ENCODE measurements at regions not wholly inside any gene's neighbourhood (a gene's known extent, or its start where the extent isn't known, plus 50 kb on each side); places are given as distances from the start of the nearest gene placed in this dataset.
"Not testable (repeated sequence)": the region's sequence is repeated elsewhere in the genome, so short reads cannot be mapped to it uniquely, and the experiment has no call there.

- no peak for TF ChIP-seq CTCF (IDR thresholded peaks at IDR 0.05)
- Histone ChIP-seq H3K4me1 (ENCODE audit: control insufficient read depth in 1 of 2, low read depth in 2 of 2) (no peaks in the 10 kb centered on the region), H3K36me3 (no peaks in the 10 kb centered on the region), H3K4me3 (no peak overlapping the region), H3K9me3 (no peaks in the 10 kb centered on the region), H3K27ac (no peak overlapping the region), H3K27me3 (replicated peaks; ENCODE audit: insufficient read depth) (no peaks in the 10 kb centered on the region)
- no peak for ATAC-seq (ENCODE audit: insufficient number of reproducible peaks, low FRiP score, low read depth)
- DNase-seq (ENCODE audit: low spot score), result no peak
These were observed 609.0 kb upstream of the CELF4 start for GRCh38 chr18:38174594-38174993.

- TF ChIP-seq CTCF (IDR thresholded peaks at IDR 0.05), result no peak
- H3K4me3 ChIP-seq, result no peak overlapping the region
- no peaks in the 10 kb centered on the region for H3K9me3 ChIP-seq
- no peak overlapping the region for H3K27ac ChIP-seq
- H3K36me3 ChIP-seq, result no peaks in the 10 kb centered on the region
- H3K27me3 ChIP-seq (replicated peaks; ENCODE audit: insufficient read depth), result no peaks in the 10 kb centered on the region
- no peaks in the 10 kb centered on the region for H3K4me1 ChIP-seq (ENCODE audit: control insufficient read depth in 1 of 2, low read depth in 2 of 2)
- ATAC-seq (ENCODE audit: insufficient number of reproducible peaks, low FRiP score, low read depth) (no peak), DNase-seq (ENCODE audit: low spot score) (no peak)
These were observed 608.6 kb upstream of the CELF4 start for GRCh38 chr18:38174173-38174572.

GRCh38 chr18:38170845-38171244 is 605.2 kb upstream of the CELF4 start:
- no peak for ATAC-seq (ENCODE audit: insufficient number of reproducible peaks, low FRiP score, low read depth)
- H3K27me3 ChIP-seq (replicated peaks; ENCODE audit: insufficient read depth), result no peaks in the 10 kb centered on the region
- no peak for DNase-seq (ENCODE audit: low spot score)
- H3K9me3 ChIP-seq, result no peaks in the 10 kb centered on the region
- no peaks in the 10 kb centered on the region for H3K36me3 ChIP-seq
- no peak overlapping the region for H3K27ac ChIP-seq
- H3K4me3 ChIP-seq, result no peak overlapping the region
- no peak for TF ChIP-seq CTCF (IDR thresholded peaks at IDR 0.05)
- H3K4me1 ChIP-seq (ENCODE audit: control insufficient read depth in 1 of 2, low read depth in 2 of 2), result no peaks in the 10 kb centered on the region

GRCh38 chr18:38167623-38168022 is 602.0 kb upstream of the CELF4 start:
- no peak for TF ChIP-seq CTCF (IDR thresholded peaks at IDR 0.05)
- no peak for DNase-seq (ENCODE audit: low spot score)

GRCh38 chr18:38153116-38153515 is 587.5 kb upstream of the CELF4 start:
- not testable (repeated sequence) for H3K27me3 ChIP-seq (replicated peaks; ENCODE audit: insufficient read depth); H3K4me3 ChIP-seq; DNase-seq (ENCODE audit: low spot score); H3K9me3 ChIP-seq; ATAC-seq (ENCODE audit: insufficient number of reproducible peaks, low FRiP score, low read depth); H3K4me1 ChIP-seq (ENCODE audit: control insufficient read depth in 1 of 2, low read depth in 2 of 2); H3K27ac ChIP-seq; H3K36me3 ChIP-seq

More at GRCh38 chr18:38167623-38168022, 602.0 kb upstream of the CELF4 start:
- Histone ChIP-seq H3K9me3 (no peaks in the 10 kb centered on the region), H3K4me1 (ENCODE audit: control insufficient read depth in 1 of 2, low read depth in 2 of 2) (no peaks in the 10 kb centered on the region), H3K27me3 (replicated peaks; ENCODE audit: insufficient read depth) (no peaks in the 10 kb centered on the region), H3K4me3 (no peak overlapping the region), H3K27ac (no peak overlapping the region), H3K36me3 (no peaks in the 10 kb centered on the region)
- no peak for ATAC-seq (ENCODE audit: insufficient number of reproducible peaks, low FRiP score, low read depth)

- H3K9me3 ChIP-seq, result no peaks in the 10 kb centered on the region
- H3K4me1 ChIP-seq (ENCODE audit: control insufficient read depth in 1 of 2, low read depth in 2 of 2), result no peaks in the 10 kb centered on the region
- TF ChIP-seq CTCF (IDR thresholded peaks at IDR 0.05), result no peak
- H3K36me3 ChIP-seq, result no peaks in the 10 kb centered on the region
- no peaks in the 10 kb centered on the region for H3K27me3 ChIP-seq (replicated peaks; ENCODE audit: insufficient read depth)
- no peak overlapping the region for H3K27ac ChIP-seq
- ATAC-seq (ENCODE audit: insufficient number of reproducible peaks, low FRiP score, low read depth) (no peak), DNase-seq (ENCODE audit: low spot score) (no peak)
- no peak overlapping the region for H3K4me3 ChIP-seq
These were observed 551.1 kb upstream of the CELF4 start for GRCh38 chr18:38116716-38117115.
